GM12878 (cell line): ENCODE measurements at regions not wholly inside any gene's neighbourhood (a gene's known extent, or its start where the extent isn't known, plus 50 kb on each side); places are given as distances from the start of the nearest gene placed in this dataset.

ENCODE experiments used
- CBFB ChIP-seq: IDR thresholded peaks from 2 replicates; pipeline ENCODE4 v1.6.1; 2016; ENCODE audit warnings: antibody characterized with exemption, low read depth
- CEBPB ChIP-seq, 2 experiments: fragments of 150-350 bp in 1 of 2; IDR thresholded peaks; 2 replicates each; pipeline ENCODE4 v1.6.1; 2012 to 2014; ENCODE audit warnings: low read depth in 2 of 2, low read length in 2 of 2, borderline replicate concordance in 1 of 2, inconsistent platforms in 1 of 2
- CHD2 ChIP-seq: IDR thresholded peaks from 2 replicates; pipeline ENCODE4 v1.6.1; 2011; ENCODE audit warnings: low read depth, low read length, improper control_type of control experiment, borderline replicate concordance
- POLR2A ChIP-seq: IDR thresholded peaks from 2 replicates; pipeline ENCODE4 v1.6.1; 2011; ENCODE audit warnings: low read depth, mild to moderate bottlenecking, low read length
- SMC3 ChIP-seq: IDR thresholded peaks from 2 replicates; pipeline ENCODE4 v1.6.1; 2011; ENCODE audit warnings: low read length, improper control_type of control experiment, borderline replicate concordance
- YY1 ChIP-seq: IDR thresholded peaks from 2 replicates; pipeline ENCODE4 v1.6.1; 2011; ENCODE audit warnings: low read depth, mild to moderate bottlenecking, low read length
- TF ChIP-seq, protein P1 (sequence below), 3 experiments: IDR thresholded peaks in 2 of 3; conservative IDR thresholded peaks in 1 of 3; 2 replicates each; pipeline ENCODE4 v1.5.1; 2011; ENCODE audit warnings: low read depth in 3 of 3, low read length in 3 of 3, mild to moderate bottlenecking in 3 of 3, control low read depth in 2 of 3, moderate library complexity in 2 of 3, inconsistent platforms in 1 of 3, mixed read lengths in 1 of 3; ENCODE audit not compliant: control insufficient read depth in 2 of 3, insufficient read depth in 1 of 3; ENCODE audit errors: extremely low read depth in 1 of 3

DNA sequence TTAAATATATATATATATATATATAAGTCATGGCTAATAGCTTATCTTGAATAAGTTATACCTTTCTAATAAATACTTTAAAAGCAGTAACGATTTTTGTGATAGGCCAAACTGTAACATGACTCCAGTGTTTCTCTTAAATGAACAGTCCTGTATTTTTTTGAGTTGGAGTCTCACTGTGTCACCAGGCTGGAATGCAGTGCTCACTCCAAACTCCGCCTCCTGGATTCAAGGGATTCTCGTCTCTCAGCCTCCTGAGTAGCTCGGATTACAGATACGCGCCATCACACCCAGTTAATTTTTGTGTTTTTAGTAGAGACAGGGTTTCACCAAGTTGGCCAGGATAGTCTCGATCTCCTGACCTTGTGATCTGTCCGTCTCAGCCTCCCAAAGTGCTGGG is 814.2 kb upstream of the SLITRK5 start:
- no peak for TF ChIP-seq SMC3
- TF ChIP-seq CHD2 = no peak
- TF ChIP-seq, protein P1, sequence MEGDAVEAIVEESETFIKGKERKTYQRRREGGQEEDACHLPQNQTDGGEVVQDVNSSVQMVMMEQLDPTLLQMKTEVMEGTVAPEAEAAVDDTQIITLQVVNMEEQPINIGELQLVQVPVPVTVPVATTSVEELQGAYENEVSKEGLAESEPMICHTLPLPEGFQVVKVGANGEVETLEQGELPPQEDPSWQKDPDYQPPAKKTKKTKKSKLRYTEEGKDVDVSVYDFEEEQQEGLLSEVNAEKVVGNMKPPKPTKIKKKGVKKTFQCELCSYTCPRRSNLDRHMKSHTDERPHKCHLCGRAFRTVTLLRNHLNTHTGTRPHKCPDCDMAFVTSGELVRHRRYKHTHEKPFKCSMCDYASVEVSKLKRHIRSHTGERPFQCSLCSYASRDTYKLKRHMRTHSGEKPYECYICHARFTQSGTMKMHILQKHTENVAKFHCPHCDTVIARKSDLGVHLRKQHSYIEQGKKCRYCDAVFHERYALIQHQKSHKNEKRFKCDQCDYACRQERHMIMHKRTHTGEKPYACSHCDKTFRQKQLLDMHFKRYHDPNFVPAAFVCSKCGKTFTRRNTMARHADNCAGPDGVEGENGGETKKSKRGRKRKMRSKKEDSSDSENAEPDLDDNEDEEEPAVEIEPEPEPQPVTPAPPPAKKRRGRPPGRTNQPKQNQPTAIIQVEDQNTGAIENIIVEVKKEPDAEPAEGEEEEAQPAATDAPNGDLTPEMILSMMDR (IDR thresholded peaks at IDR 0.05 in 2 of 3, conservative IDR thresholded peaks at IDR 0.05 in 1 of 3; ENCODE audit: control insufficient read depth in 2 of 3, extremely low read depth in 1 of 3, insufficient read depth in 1 of 3, low read depth in 3 of 3, low read length in 3 of 3) = no peak
- no peak for TF ChIP-seq YY1
- TF ChIP-seq CBFB = no peak
- TF ChIP-seq CEBPB (IDR thresholded peaks at IDR 0.05; ENCODE audit: borderline replicate concordance in 1 of 2, low read depth in 2 of 2, low read length in 2 of 2) = no peak
- no peak for TF ChIP-seq POLR2A
